ENCODE measurements at regions not wholly inside any gene's neighbourhood (a gene's known extent, or its start where the extent isn't known, plus 50 kb on each side); places are given as distances from the start of the nearest gene placed in this dataset.

GRCh38 chr9:108475813-108476212 lies 380.0 kb downstream of the ACTL7B start:
- TF ChIP-seq CTCF (IDR thresholded peaks at IDR 0.05; ENCODE audit: low read depth, low read length) = no peak
- no peak for TF ChIP-seq MAX (IDR thresholded peaks at IDR 0.05; ENCODE audit: low read depth, low read length)
- TF ChIP-seq POLR2A (IDR thresholded peaks at IDR 0.05; ENCODE audit: extremely low read depth, insufficient read length) = no peak
- no peak for TF ChIP-seq MYC (IDR thresholded peaks at IDR 0.05; ENCODE audit: low read depth, low read length)
